Muscle layer of colon (tissue), 2 donors: ENCODE measurements at regions not wholly inside any gene's neighbourhood (a gene's known extent, or its start where the extent isn't known, plus 50 kb on each side); places are given as distances from the start of the nearest gene placed in this dataset.

ENCODE experiments used
- H3K27ac ChIP-seq: one replicate; pipeline ENCODE4 v1.7.0; 2013; ENCODE audit warnings: low read depth, mild to moderate bottlenecking, low read length, moderate library complexity
- H3K27me3 ChIP-seq, 2 donors: one replicate each; pipeline ENCODE4 v1.7.0; 2013; ENCODE audit warnings: low read length in 2 of 2, mild to moderate bottlenecking in 2 of 2; ENCODE audit not compliant: insufficient read depth in 2 of 2, control insufficient read depth in 1 of 2
- H3K36me3 ChIP-seq: one replicate; pipeline ENCODE4 v1.7.0; 2013; ENCODE audit warnings: mild to moderate bottlenecking, low read length; ENCODE audit not compliant: insufficient read depth
- H3K4me1 ChIP-seq: one replicate; pipeline ENCODE4 v1.7.0; 2013; ENCODE audit warnings: mild to moderate bottlenecking, low read length; ENCODE audit not compliant: insufficient read depth
- H3K4me3 ChIP-seq, 2 donors: one replicate each; pipeline ENCODE4 v1.7.0; 2013; ENCODE audit warnings: low read length in 2 of 2, low read depth in 1 of 2, mild to moderate bottlenecking in 1 of 2, moderate library complexity in 1 of 2
- H3K9ac ChIP-seq: one replicate; pipeline ENCODE4 v1.7.0; 2013; ENCODE audit warnings: low read length
- H3K9me3 ChIP-seq: one replicate; pipeline ENCODE4 v1.7.0; 2013; ENCODE audit warnings: mild to moderate bottlenecking, low read length
- donor health status: abdominal sarcoma.
- donor health status: Adenocarcinoma of cecum.

- Histone ChIP-seq H3K36me3 (no peaks in the 10 kb centered on the region), H3K27me3 (no peaks in the 10 kb centered on the region), H3K9me3 (no peaks in the 10 kb centered on the region), H3K4me3 (no peak overlapping the region), H3K27ac (no peak overlapping the region), H3K4me1 (no peaks in the 10 kb centered on the region), H3K9ac (no peak overlapping the region)
Observed at GRCh38 chr6:22231616-22232015, 65.2 kb downstream of the PRL start.

GRCh38 chr6:22236626-22237414 is 60.0 kb downstream of the PRL start:
- Histone ChIP-seq H3K4me1 (no peaks in the 10 kb centered on the region), H3K27me3 (no peaks in the 10 kb centered on the region)

More at GRCh38 chr6:22236626-22237414, 60.0 kb downstream of the PRL start:
- no peak overlapping the region for H3K4me3 ChIP-seq
- no peak overlapping the region for H3K27ac ChIP-seq
- no peaks in the 10 kb centered on the region for H3K9me3 ChIP-seq
- H3K9ac ChIP-seq: no peak overlapping the region
- no peaks in the 10 kb centered on the region for H3K36me3 ChIP-seq
